GM11168 (cell line): ENCODE measurements at regions not wholly inside any gene's neighbourhood (a gene's known extent, or its start where the extent isn't known, plus 50 kb on each side); places are given as distances from the start of the nearest gene placed in this dataset.

Experiments used
- in situ Hi-C: fragments of 300-500 bp; cut with MboI; formaldehyde crosslinking; loops from one replicate; pipeline ENCODE4 v1.12.0; 2022; ENCODE audit warnings: low sequenced_read_pairs; ENCODE audit not compliant: unreplicated experiment

- in situ Hi-C loops, result no loop called here
Observed at GRCh38 chr6:104256646-104257045, 603.1 kb downstream of the HACE1 start.

- in situ Hi-C loops, result no loop called here
Observed at GRCh38 chr6:104253236-104253635, 606.5 kb downstream of the HACE1 start.

- in situ Hi-C loops, result no loop called here
Observed at GRCh38 chr6:104252276-104252675, 607.4 kb downstream of the HACE1 start.

DNA sequence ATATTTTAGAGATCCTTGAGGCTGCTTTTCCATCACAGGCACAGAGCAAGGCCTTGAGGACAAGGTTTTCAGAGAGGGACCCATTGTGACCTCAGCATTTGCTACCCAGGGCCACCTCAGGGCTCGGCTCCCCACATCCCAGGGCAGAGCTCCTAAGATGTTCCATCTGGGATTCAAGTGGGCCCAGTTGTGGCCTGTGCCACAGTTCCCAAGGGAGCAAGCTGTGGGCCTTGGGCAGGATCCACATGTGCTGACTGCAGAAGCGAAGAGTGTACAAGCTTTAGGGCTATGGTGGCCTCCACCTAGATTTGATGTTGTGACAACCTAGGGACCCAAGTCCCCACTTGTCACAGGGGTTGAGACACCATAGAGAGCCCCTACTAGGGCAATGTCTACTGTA lies 608.1 kb downstream of the HACE1 start:
- in situ Hi-C loops, result no loop called here

DNA sequence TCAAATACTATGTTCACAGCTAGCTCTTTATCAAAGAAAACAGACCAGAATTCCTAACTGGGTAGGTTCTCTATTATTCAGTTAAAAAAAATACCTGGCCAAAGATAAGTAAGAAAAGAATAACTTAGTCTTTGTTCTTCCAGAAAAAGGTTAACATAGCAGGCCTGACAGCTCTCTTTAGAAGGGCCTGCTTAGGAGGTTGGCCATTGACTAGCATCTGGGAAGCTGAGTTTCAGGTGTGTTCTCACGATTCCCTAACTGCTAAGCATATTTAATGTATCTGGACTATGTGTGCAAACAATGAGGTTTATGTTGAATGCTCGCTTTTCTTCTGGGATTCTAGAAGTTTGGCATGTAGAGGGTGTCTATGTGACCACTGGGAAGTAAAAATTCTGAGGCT lies 618.9 kb downstream of the HACE1 start:
- in situ Hi-C loops, result no loop called here

- in situ Hi-C loops, result no loop called here
Observed at GRCh38 chr6:104239971-104240370, 619.7 kb downstream of the HACE1 start.

GRCh38 chr6:104229057-104229456 lies 630.7 kb downstream of the HACE1 start:
- in situ Hi-C loops, result no loop called here

GRCh38 chr6:104227508-104227907 lies 632.2 kb downstream of the HACE1 start:
- in situ Hi-C loops, result no loop called here

- in situ Hi-C loops, result no loop called here
Observed at GRCh38 chr6:104226790-104227446, 632.8 kb downstream of the HACE1 start.

DNA sequence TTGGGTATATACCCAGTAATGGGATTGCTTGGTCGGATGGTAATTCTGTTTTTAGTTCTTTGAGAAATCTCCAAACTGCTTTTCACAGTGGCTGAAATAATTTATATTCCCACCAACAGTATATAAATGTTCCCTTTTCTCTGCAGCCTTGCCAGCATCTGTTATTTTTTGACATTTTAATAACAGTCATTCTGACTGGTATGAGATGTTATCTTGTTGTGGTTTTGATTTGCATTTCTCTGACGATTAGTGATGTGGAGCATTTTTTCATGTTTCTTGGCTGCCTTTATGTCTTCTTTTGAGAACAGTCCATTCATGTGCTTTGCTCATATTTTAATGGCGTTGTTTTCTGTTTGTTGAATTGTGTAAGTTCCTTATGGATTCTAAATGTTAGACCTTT lies 641.6 kb downstream of the HACE1 start:
- in situ Hi-C loops, result no loop called here

- in situ Hi-C loops, result no loop called here
Observed at GRCh38 chr6:104214901-104215300, 644.8 kb downstream of the HACE1 start.

GRCh38 chr6:104212977-104213668 lies 646.6 kb downstream of the HACE1 start:
- in situ Hi-C loops, result no loop called here

- in situ Hi-C loops, result no loop called here
Observed at GRCh38 chr6:104207635-104208034, 652.1 kb downstream of the HACE1 start.

DNA sequence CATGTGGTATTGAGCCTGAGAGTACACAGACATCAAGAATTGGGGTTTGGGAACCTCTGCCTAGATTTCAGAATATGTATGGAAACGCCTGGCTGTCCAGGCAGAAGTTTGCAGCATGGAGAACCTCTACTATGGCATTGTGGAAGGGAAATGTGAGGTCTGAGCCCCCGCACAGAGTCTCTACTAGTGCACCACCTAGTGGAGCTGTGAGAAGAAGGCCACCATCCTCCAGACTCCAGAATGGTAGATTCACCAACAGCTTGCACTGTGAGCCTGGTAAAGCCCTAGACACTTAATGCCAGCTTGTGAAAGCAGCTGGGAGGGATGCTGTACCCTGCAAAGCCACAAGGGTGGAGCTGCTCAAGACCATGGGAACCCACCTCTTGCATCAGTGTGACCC lies 658.2 kb downstream of the HACE1 start:
- in situ Hi-C loops, result no loop called here

DNA sequence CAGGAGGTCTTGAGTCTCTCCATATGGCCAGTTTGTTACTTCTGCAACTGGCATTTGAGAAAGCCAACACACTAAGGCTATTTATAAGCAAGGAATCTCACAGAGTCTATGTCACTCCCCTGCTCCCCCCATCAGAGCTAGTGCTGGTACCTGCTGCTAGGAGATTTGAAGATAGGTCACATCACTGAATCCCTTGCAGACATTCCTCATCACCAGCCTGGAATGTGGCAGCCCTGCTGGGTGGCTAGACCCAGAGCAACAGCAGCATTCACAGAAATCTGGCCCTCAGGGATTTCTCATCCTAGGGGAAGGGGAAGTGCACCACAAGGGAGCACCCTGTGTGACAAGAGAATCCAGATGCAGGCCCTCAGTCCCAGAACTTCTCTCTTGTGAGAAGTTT lies 672.1 kb downstream of the HACE1 start:
- in situ Hi-C loops, result no loop called here

- in situ Hi-C loops, result no loop called here
Observed at GRCh38 chr6:104186831-104187230, 672.9 kb downstream of the HACE1 start.

GRCh38 chr6:104183816-104184435 lies 675.8 kb downstream of the HACE1 start:
- in situ Hi-C loops, result no loop called here

DNA sequence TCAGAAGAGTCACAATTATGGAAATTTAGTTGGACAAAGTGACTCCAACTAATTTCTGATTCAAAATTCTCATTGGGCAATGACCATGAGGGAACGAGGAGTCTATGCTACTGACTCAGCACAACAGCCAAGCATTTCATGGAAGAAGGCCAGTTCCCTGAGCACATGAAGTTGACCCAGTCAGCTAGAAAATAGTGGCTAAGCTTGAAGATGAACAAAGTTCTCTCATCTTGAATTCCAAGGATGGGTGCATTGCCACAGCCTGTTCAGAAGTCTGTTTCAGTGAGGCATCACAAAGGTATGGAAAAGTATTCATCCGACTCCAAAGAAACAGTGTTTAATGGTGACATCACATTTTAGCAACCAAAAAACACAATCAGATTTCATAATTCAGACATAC lies 676.9 kb downstream of the HACE1 start:
- in situ Hi-C loops, result no loop called here

DNA sequence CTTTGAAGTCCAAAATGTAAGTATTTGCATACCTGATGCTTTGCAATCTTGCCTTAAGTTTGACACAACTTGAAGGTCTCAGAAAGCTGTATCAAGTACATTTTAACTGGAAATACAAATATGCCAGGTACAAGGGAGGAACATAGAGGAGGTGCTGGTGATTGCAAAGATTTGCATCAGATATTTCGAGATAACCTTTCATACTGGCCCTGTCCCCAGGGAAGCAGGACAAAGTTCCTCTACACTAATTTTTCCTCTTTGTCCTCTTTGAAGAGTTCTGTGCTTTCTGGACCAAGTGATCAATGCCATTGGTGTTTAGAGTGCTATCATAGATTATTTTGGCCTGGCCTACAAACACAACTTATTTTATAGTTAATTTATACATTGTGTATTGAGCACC lies 686.1 kb downstream of the HACE1 start:
- in situ Hi-C loops, result loop anchor here (25.0 kb wide), 1 partner anchor 589 kb away; no protein-coding TSS in a partner anchor

DNA sequence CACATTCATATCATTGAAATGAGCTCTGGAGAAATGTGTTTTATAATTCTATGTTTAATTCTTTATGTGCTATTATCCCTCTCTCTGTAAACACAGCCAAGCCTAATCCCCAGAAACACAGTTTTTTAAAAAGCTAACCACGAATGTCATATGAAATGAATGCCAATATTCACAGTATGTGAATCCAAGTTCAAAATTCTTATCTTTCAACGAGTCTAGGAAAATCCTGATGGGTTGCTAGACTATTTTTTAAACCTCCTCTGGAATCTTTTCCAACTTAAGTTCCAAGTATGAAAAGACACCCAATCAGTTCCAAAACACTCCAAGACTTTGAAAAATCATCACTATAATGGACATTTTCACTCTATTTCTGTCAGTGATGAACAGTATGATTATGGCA lies 689.3 kb downstream of the HACE1 start:
- in situ Hi-C loops, result loop anchor here (25.0 kb wide), 1 partner anchor 592 kb away; no protein-coding TSS in a partner anchor

DNA sequence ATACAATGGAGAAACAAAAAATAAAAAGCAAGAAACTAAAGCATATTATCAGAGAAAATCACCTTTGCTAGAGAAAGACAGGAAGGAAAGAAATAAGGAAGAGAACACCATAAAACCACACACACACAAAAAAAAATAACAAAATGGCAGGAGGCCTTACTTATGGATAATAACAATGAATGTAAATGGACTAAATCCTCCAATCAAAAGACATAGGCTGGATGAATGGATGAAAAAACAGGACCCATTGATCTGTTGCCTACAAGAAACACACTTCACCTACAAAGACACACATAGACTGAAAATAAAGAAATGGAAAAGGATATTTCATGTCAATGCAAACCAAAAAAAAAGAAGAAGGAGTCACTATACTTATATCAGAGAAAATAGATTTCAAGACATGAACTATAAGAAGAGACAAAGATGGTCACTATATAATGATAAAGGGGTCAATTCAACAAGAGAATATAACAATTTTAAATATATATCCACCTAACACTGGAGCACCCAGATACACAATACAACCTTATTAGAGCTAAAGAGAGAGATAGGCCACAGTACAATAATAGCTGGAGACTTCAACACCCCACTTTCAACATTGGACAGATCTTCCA lies 693.6 kb downstream of the HACE1 start:
- in situ Hi-C loops, result loop anchor here (25.0 kb wide), 1 partner anchor 596 kb away; no protein-coding TSS in a partner anchor
